ENCODE measurements at regions not wholly inside any gene's neighbourhood (a gene's known extent, or its start where the extent isn't known, plus 50 kb on each side); places are given as distances from the start of the nearest gene placed in this dataset.

DNA sequence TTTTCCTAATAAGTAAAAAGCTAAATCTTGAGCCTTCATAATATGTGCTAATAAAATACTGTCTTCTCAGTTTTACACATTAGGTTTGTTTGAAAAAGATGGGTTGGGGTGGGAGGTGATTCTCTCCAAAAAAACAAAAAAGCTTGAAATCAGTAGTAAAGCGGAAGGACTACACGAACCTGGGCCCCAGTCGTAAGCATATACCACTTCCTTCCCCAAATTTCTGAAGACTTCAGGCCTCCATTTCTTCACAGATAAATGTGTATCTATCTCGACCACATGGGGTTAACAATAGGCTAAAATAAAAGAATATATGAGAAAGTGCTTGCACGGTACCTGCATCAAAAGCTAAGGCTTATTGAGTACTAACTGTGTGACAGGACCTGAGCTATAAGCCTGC, 51.6 kb upstream of the PAX2 start (continued):
- TF ChIP-seq, protein P1, sequence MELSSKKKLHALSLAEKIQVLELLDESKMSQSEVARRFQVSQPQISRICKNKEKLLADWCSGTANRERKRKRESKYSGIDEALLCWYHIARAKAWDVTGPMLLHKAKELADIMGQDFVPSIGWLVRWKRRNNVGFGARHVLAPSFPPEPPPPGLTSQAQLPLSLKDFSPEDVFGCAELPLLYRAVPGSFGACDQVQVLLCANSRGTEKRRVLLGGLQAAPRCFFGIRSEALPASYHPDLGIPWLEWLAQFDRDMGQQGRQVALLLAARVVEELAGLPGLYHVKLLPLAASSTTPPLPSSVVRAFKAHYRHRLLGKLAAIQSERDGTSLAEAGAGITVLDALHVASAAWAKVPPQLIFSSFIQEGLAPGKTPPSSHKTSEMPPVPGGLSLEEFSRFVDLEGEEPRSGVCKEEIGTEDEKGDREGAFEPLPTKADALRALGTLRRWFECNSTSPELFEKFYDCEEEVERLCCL (CRISPR knock-in tag; IDR thresholded peaks at IDR 0.05; ENCODE audit: borderline replicate concordance), result no peak
- no peak for TF ChIP-seq SSRP1 (CRISPR knock-in tag; IDR thresholded peaks at IDR 0.05)
- no peak for TF ChIP-seq HES4 (CRISPR knock-in tag; IDR thresholded peaks at IDR 0.05; ENCODE audit: borderline replicate concordance)

Measured in HepG2 (cell line).